OCI-LY3 (cell line): ENCODE measurements at regions not wholly inside any gene's neighbourhood (a gene's known extent, or its start where the extent isn't known, plus 50 kb on each side); places are given as distances from the start of the nearest gene placed in this dataset.

Source experiments
- H2AFZ ChIP-seq: fragments of 200-600, 300-600 bp; shearing (Covaris generic); 2 replicates; pipeline ENCODE4 v1.6.0; 2014; ENCODE audit warnings: antibody characterized with exemption, low read depth, low read length
- H3K27ac ChIP-seq: fragments of 200-600, 300-600 bp; sonication (generic); 2 replicates; pipeline ENCODE4 v1.5.1; 2014; ENCODE audit warnings: mild to moderate bottlenecking, low read length, moderate library complexity, mixed read lengths
- H3K27me3 ChIP-seq: fragments of 200-600, 300-600 bp; sonication (generic); 2 replicates; pipeline ENCODE4 v1.6.1; 2014; ENCODE audit warnings: low read depth, low read length, mixed read lengths
- H3K36me3 ChIP-seq: fragments of 200-600, 300-600 bp; sonication (generic); replicated peaks from 2 replicates; pipeline ENCODE3; 2014; ENCODE audit warnings: low read depth, low read length, mixed read lengths
- H3K4me1 ChIP-seq: fragments of 300-600, 200-600 bp; sonication (generic); 2 replicates; pipeline ENCODE4 v1.6.1; 2014; ENCODE audit warnings: low read length, mixed read lengths
- H3K4me2 ChIP-seq: fragments of 200-600, 300-600 bp; sonication (generic); 2 replicates; pipeline ENCODE4 v1.6.1; 2014; ENCODE audit warnings: low read length, mixed read lengths
- H3K4me3 ChIP-seq: fragments of 300-600, 200-600 bp; sonication (generic); 2 replicates; pipeline ENCODE4 v1.5.1; 2014; ENCODE audit warnings: antibody characterized with exemption, mild to moderate bottlenecking, low read length, moderate library complexity
- H3K79me2 ChIP-seq: fragments of 300-600, 200-600 bp; shearing (Covaris generic); 2 replicates; pipeline ENCODE4 v1.6.1; 2014; ENCODE audit warnings: mild to moderate bottlenecking, low read length, mixed read lengths
- H3K9ac ChIP-seq: fragments of 300-600, 200-600 bp; shearing (Covaris generic); 2 replicates; pipeline ENCODE4 v1.6.0; 2014; ENCODE audit warnings: mild to moderate bottlenecking, low read length, moderate library complexity
- H3K9me3 ChIP-seq: fragments of 200-600, 300-600 bp; shearing (Covaris generic); 2 replicates; pipeline ENCODE4 v1.6.1; 2014; ENCODE audit warnings: low read length, mixed read lengths; ENCODE audit not compliant: insufficient read depth
- H4K20me1 ChIP-seq: fragments of 200-600, 300-600 bp; sonication (generic); 2 replicates; pipeline ENCODE4 v1.6.1; 2016; ENCODE audit warnings: low read length, mixed read lengths; ENCODE audit not compliant: insufficient read depth
- EZH2phosphoT487 ChIP-seq: fragments of 200-600 bp; shearing (Covaris generic); IDR thresholded peaks from 2 replicates; pipeline ENCODE4 v1.6.1; 2018; ENCODE audit warnings: antibody characterized with exemption, mixed run types, low read depth
- TF ChIP-seq, protein P1 (sequence below): fragments of 200-600, 300-600 bp; sonication (generic); IDR thresholded peaks from 2 replicates; pipeline ENCODE4 v1.5.1; 2014; ENCODE audit warnings: antibody characterized with exemption, low read length, low read depth

DNA sequence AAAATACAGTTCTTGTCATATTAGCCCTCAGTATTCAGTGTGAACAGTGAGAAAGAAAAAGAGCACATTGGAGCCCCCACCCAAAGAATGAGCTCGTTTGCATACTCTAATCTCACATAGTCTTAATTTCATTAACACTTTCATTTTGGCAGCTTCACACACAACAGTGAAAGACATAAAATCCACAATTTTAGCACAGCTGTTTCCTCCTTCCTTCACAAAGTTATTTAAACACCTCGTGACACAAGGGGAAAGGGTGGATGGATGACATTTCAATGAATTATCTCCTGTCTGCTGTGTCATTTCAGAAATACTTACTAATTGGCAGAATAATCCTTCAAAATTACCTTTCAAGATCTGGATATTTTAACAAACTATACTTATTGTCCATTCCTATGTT, 299.3 kb downstream of the KCNJ2 start:
- Histone ChIP-seq H3K27ac (no peak overlapping the region), H2AFZ (no peak overlapping the region), H3K4me2 (no peak overlapping the region)

DNA sequence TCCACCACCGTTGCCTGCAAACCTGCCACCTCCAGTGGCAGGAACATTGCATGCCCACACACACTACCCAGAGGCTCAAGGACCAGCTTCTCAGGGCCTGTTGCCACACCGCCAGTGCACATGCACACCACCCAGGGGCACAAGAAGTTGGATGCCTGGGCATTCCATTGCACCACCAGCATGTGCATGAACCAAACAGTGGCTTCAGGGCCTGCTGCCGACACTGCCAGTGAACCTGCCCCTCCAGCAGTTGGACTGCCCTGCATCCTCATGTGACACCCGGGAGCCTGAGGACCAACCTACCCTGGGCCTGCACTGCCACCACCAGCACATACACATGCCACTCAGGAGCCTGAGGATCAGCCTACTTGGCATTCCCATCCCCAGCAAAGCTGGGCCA, 303.7 kb downstream of the KCNJ2 start:
- Histone ChIP-seq H2AFZ (no peak overlapping the region), H3K27me3 (no peaks in the 10 kb centered on the region), H4K20me1 (no peaks in the 10 kb centered on the region), H3K4me2 (no peak overlapping the region), H3K9me3 (no peaks in the 10 kb centered on the region), H3K79me2 (no peaks in the 10 kb centered on the region), H3K27ac (no peak overlapping the region), H3K4me1 (no peaks in the 10 kb centered on the region), H3K36me3 (no peaks in the 10 kb centered on the region), H3K9ac (no peak overlapping the region), H3K4me3 (no peak overlapping the region)
- TF ChIP-seq EZH2phosphoT487 = no peak
- TF ChIP-seq, protein P1, sequence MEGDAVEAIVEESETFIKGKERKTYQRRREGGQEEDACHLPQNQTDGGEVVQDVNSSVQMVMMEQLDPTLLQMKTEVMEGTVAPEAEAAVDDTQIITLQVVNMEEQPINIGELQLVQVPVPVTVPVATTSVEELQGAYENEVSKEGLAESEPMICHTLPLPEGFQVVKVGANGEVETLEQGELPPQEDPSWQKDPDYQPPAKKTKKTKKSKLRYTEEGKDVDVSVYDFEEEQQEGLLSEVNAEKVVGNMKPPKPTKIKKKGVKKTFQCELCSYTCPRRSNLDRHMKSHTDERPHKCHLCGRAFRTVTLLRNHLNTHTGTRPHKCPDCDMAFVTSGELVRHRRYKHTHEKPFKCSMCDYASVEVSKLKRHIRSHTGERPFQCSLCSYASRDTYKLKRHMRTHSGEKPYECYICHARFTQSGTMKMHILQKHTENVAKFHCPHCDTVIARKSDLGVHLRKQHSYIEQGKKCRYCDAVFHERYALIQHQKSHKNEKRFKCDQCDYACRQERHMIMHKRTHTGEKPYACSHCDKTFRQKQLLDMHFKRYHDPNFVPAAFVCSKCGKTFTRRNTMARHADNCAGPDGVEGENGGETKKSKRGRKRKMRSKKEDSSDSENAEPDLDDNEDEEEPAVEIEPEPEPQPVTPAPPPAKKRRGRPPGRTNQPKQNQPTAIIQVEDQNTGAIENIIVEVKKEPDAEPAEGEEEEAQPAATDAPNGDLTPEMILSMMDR = no peak

More for the DNA sequence above, 299.3 kb downstream of the KCNJ2 start:
- Histone ChIP-seq H3K79me2 (no peaks in the 10 kb centered on the region), H4K20me1 (no peaks in the 10 kb centered on the region), H3K27me3 (no peaks in the 10 kb centered on the region), H3K9me3 (no peaks in the 10 kb centered on the region), H3K9ac (no peak overlapping the region), H3K4me3 (no peak overlapping the region), H3K36me3 (no peaks in the 10 kb centered on the region), H3K4me1 (no peaks in the 10 kb centered on the region)
- TF ChIP-seq EZH2phosphoT487 = no peak
- TF ChIP-seq, protein P1 = no peak

DNA sequence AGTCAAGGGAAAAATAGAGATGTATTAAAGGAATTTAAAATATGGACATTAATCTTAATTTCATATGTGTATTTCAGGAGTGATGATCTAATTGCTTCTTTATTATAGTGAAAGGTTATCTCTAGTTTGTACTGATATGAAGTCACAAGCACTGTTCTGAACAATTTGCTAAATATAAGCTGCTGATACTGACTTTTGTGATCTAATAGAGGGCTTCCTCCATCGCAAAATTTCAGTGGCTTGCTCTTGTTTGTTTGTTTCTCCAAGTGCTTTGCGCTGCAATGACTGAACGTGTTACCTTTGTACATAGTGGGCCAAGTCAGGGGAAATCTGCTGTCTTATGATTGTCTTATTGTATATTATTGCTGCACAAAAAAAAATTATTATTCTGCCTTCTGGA, 307.0 kb downstream of the KCNJ2 start:
- Histone ChIP-seq H3K4me3 (no peak overlapping the region), H3K27ac (no peak overlapping the region), H3K9ac (no peak overlapping the region), H2AFZ (no peak overlapping the region), H3K79me2 (no peaks in the 10 kb centered on the region), H4K20me1 (no peaks in the 10 kb centered on the region), H3K9me3 (no peaks in the 10 kb centered on the region), H3K36me3 (no peaks in the 10 kb centered on the region), H3K4me1 (no peaks in the 10 kb centered on the region), H3K4me2 (no peak overlapping the region), H3K27me3 (no peaks in the 10 kb centered on the region)
- TF ChIP-seq EZH2phosphoT487 = no peak
- TF ChIP-seq, protein P1 = no peak

DNA sequence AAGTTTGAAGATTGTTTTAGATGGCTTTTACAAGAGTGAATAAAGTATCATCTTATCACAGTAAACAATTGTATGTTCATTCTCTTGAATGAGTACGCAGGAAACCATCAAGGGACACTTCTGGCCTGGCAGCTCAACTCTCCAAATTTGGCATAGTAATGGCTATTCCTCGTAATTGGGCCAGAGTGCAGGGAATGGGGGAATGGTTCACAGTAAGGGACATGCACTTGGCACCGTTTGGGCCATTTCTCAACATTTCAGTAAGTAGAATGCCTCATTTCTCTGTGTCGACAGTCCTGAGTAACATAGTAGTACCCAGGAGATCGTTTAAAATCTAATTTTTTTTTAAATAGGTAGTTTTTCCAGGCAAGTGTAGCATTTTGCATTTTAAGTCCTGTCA, 309.6 kb downstream of the KCNJ2 start:
- Histone ChIP-seq H3K27ac (no peak overlapping the region), H3K4me3 (no peak overlapping the region), H3K4me2 (no peak overlapping the region), H2AFZ (no peak overlapping the region), H3K9ac (no peak overlapping the region), H4K20me1 (no peaks in the 10 kb centered on the region), H3K27me3 (no peaks in the 10 kb centered on the region), H3K9me3 (peaks cover 10% of the 10 kb centered on the region; the same call in 1 of the 2 replicates), H3K79me2 (no peaks in the 10 kb centered on the region), H3K36me3 (no peaks in the 10 kb centered on the region), H3K4me1 (no peaks in the 10 kb centered on the region)
- no peak for TF ChIP-seq EZH2phosphoT487
- TF ChIP-seq, protein P1 = no peak
